ENCODE measurements at regions not wholly inside any gene's neighbourhood (a gene's known extent, or its start where the extent isn't known, plus 50 kb on each side); places are given as distances from the start of the nearest gene placed in this dataset.

GRCh38 chr1:219123036-219123435 lies 50.6 kb upstream of the LYPLAL1 start:
- DNase-seq (ENCODE audit: low read depth, low spot score) = no peak

Data from astrocyte of the hippocampus (primary cell).